HEK293 (cell line): ENCODE measurements at regions not wholly inside any gene's neighbourhood (a gene's known extent, or its start where the extent isn't known, plus 50 kb on each side); places are given as distances from the start of the nearest gene placed in this dataset.

Source experiments
- CTCF ChIA-PET: fragments of 350-600 bp; formaldehyde crosslinking; extraction: SDS; loops from one replicate; lab custom pipeline; 2021; ENCODE audit warnings: antibody characterized with exemption; lab: Yijun Ruan, JAX
- POLR2A ChIA-PET: fragments of 300-600 bp; formaldehyde crosslinking; extraction: SDS; loops from one replicate; lab custom pipeline; 2020; ENCODE audit warnings: antibody characterized with exemption, inconsistent platforms; lab: Yijun Ruan, JAX
- H3K27ac ChIP-seq: fragments of 200-500 bp; sonication (Bioruptor generic); 2 replicates; pipeline ENCODE4 v1.5.1; 2014; ENCODE audit warnings: low read depth, low read length, control low read depth, inconsistent platforms; ENCODE audit errors: extremely low read depth
- H3K36me3 ChIP-seq, 2 experiments: fragments of 200-500 bp in 1 of 2; sonication (Bioruptor generic) in 1 of 2; 1 replicate in 1 of 2; 2 replicates in 1 of 2; pipeline ENCODE4 v1.5.1; 2014 to 2017; ENCODE audit warnings: inconsistent platforms in 2 of 2, low read length in 2 of 2; ENCODE audit not compliant: control insufficient read depth in 2 of 2, insufficient read depth in 1 of 2
- H3K4me1 ChIP-seq: fragments of 200-500 bp; sonication (Bioruptor generic); 2 replicates; pipeline ENCODE4 v1.5.1; 2014; ENCODE audit warnings: mild to moderate bottlenecking, low read length, inconsistent platforms; ENCODE audit not compliant: control insufficient read depth, insufficient read depth
- H3K4me3 ChIP-seq: 2 replicates; pipeline ENCODE4 v1.5.1; 2011; ENCODE audit warnings: low read depth, mild to moderate bottlenecking, control low read depth, low read length, moderate library complexity
- H3K9me3 ChIP-seq: fragments of 200-500 bp; sonication (Bioruptor generic); 2 replicates; pipeline ENCODE4 v1.5.1; 2014; ENCODE audit warnings: low read depth, low read length, inconsistent platforms; ENCODE audit not compliant: control insufficient read depth, insufficient read depth
- BCL11A ChIP-seq: fragments of 450-650 bp; formaldehyde crosslinking; IDR thresholded peaks from 2 replicates; pipeline ENCODE4 v1.5.1; 2016; ENCODE audit warnings: low read depth, missing biosample characterization, missing genetic modification characterization
- IKZF3 ChIP-seq: fragments of 450-650 bp; IDR thresholded peaks from 2 replicates; pipeline ENCODE4 v1.5.0; 2018; ENCODE audit warnings: missing biosample characterization, mild to moderate bottlenecking, missing genetic modification characterization, moderate library complexity
- KLF1 ChIP-seq: fragments of 450-650 bp; formaldehyde crosslinking; IDR thresholded peaks from 2 replicates; pipeline ENCODE4 v1.5.1; 2016; ENCODE audit warnings: missing biosample characterization, missing genetic modification characterization
- KLF9 ChIP-seq: fragments of 450-650 bp; formaldehyde crosslinking; IDR thresholded peaks from 2 replicates; pipeline ENCODE4 v1.5.1; 2016; ENCODE audit warnings: missing biosample characterization, missing genetic modification characterization, low read depth
- SCRT1 ChIP-seq: fragments of 450-650 bp; formaldehyde crosslinking; IDR thresholded peaks from 2 replicates; pipeline ENCODE4 v1.5.1; 2016; ENCODE audit warnings: missing biosample characterization, missing genetic modification characterization, borderline replicate concordance
- TRIM28 ChIP-seq: IDR thresholded peaks from 2 replicates; pipeline ENCODE4 v1.6.1; 2011; ENCODE audit warnings: low read length, control low read depth, borderline replicate concordance
- YY1 ChIP-seq: fragments of 450-650 bp; formaldehyde crosslinking; IDR thresholded peaks from 2 replicates; pipeline ENCODE4 v1.5.1; 2018; ENCODE audit warnings: missing biosample characterization, missing genetic modification characterization
- ZBTB1 ChIP-seq: fragments of 450-650 bp; formaldehyde crosslinking; IDR thresholded peaks from 2 replicates; pipeline ENCODE4 v1.5.1; 2016; ENCODE audit warnings: missing biosample characterization, missing genetic modification characterization
- ZBTB20 ChIP-seq: fragments of 450-650 bp; formaldehyde crosslinking; IDR thresholded peaks from 2 replicates; pipeline ENCODE4 v1.5.1; 2016; ENCODE audit warnings: missing biosample characterization, missing genetic modification characterization
- ZBTB48 ChIP-seq: fragments of 450-650 bp; formaldehyde crosslinking; IDR thresholded peaks from 2 replicates; pipeline ENCODE4 v1.5.1; 2016; ENCODE audit warnings: missing biosample characterization, missing genetic modification characterization
- ZBTB8A ChIP-seq: fragments of 450-650 bp; formaldehyde crosslinking; IDR thresholded peaks from 2 replicates; pipeline ENCODE4 v1.5.1; 2016; ENCODE audit warnings: missing biosample characterization, missing genetic modification characterization
- ZNF121 ChIP-seq: fragments of 450-650 bp; formaldehyde crosslinking; IDR thresholded peaks from 2 replicates; pipeline ENCODE4 v1.5.1; 2016; ENCODE audit warnings: missing biosample characterization, missing genetic modification characterization
- ZNF157 ChIP-seq: fragments of 450-650 bp; formaldehyde crosslinking; IDR thresholded peaks from 2 replicates; pipeline ENCODE4 v1.5.1; 2016; ENCODE audit warnings: missing biosample characterization, missing genetic modification characterization
- ZNF354C ChIP-seq: fragments of 450-650 bp; formaldehyde crosslinking; IDR thresholded peaks from 2 replicates; pipeline ENCODE4 v1.5.1; 2016; ENCODE audit warnings: missing biosample characterization, missing genetic modification characterization, low read depth, borderline replicate concordance
- ZNF529 ChIP-seq: fragments of 450-650 bp; formaldehyde crosslinking; IDR thresholded peaks from 2 replicates; pipeline ENCODE4 v1.5.1; 2017; ENCODE audit warnings: missing genetic modification characterization, missing biosample characterization; ENCODE audit not compliant: insufficient replicate concordance
- TF ChIP-seq, protein P1 (sequence below): fragments of 450-650 bp; formaldehyde crosslinking; IDR thresholded peaks from 2 replicates; pipeline ENCODE4 v1.5.1; 2016; ENCODE audit warnings: missing biosample characterization, missing genetic modification characterization, borderline replicate concordance
- TF ChIP-seq, protein P2 (sequence below): fragments of 450-650 bp; formaldehyde crosslinking; IDR thresholded peaks from 2 replicates; pipeline ENCODE4 v1.5.1; 2016; ENCODE audit warnings: missing biosample characterization, missing genetic modification characterization
- TF ChIP-seq, protein P3 (sequence below): fragments of 450-650 bp; formaldehyde crosslinking; IDR thresholded peaks from 2 replicates; pipeline ENCODE4 v1.5.1; 2016; ENCODE audit warnings: missing biosample characterization, missing genetic modification characterization
- TF ChIP-seq, protein P4 (sequence below): fragments of 450-650 bp; formaldehyde crosslinking; IDR thresholded peaks from 2 replicates; pipeline ENCODE4 v1.5.1; 2016; ENCODE audit warnings: missing biosample characterization, missing genetic modification characterization, borderline replicate concordance
- TF ChIP-seq, protein P5 (sequence below): fragments of 450-650 bp; formaldehyde crosslinking; IDR thresholded peaks from 2 replicates; pipeline ENCODE4 v1.5.1; 2016; ENCODE audit warnings: missing biosample characterization, missing genetic modification characterization

DNA sequence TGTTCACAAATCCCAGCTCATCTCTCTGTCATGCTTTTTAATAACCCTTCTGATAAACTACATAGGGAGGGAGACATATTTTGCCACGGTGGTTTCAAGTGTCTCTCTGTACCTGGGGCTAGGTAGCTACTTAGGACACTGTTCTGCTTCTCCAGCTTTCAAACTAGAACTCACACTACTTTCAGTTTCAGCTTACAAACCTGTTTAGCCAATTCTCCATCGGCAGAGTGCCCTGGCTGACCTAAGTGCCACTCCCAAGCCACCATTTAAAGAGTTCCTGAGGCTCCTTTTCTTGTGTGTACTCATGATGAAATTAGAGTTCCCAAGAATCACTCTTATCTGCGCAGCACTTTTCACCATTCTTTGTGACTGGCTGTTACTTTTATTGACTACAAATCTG is 899.2 kb downstream of the FAT4 start (continued):
- TF ChIP-seq, protein P1, sequence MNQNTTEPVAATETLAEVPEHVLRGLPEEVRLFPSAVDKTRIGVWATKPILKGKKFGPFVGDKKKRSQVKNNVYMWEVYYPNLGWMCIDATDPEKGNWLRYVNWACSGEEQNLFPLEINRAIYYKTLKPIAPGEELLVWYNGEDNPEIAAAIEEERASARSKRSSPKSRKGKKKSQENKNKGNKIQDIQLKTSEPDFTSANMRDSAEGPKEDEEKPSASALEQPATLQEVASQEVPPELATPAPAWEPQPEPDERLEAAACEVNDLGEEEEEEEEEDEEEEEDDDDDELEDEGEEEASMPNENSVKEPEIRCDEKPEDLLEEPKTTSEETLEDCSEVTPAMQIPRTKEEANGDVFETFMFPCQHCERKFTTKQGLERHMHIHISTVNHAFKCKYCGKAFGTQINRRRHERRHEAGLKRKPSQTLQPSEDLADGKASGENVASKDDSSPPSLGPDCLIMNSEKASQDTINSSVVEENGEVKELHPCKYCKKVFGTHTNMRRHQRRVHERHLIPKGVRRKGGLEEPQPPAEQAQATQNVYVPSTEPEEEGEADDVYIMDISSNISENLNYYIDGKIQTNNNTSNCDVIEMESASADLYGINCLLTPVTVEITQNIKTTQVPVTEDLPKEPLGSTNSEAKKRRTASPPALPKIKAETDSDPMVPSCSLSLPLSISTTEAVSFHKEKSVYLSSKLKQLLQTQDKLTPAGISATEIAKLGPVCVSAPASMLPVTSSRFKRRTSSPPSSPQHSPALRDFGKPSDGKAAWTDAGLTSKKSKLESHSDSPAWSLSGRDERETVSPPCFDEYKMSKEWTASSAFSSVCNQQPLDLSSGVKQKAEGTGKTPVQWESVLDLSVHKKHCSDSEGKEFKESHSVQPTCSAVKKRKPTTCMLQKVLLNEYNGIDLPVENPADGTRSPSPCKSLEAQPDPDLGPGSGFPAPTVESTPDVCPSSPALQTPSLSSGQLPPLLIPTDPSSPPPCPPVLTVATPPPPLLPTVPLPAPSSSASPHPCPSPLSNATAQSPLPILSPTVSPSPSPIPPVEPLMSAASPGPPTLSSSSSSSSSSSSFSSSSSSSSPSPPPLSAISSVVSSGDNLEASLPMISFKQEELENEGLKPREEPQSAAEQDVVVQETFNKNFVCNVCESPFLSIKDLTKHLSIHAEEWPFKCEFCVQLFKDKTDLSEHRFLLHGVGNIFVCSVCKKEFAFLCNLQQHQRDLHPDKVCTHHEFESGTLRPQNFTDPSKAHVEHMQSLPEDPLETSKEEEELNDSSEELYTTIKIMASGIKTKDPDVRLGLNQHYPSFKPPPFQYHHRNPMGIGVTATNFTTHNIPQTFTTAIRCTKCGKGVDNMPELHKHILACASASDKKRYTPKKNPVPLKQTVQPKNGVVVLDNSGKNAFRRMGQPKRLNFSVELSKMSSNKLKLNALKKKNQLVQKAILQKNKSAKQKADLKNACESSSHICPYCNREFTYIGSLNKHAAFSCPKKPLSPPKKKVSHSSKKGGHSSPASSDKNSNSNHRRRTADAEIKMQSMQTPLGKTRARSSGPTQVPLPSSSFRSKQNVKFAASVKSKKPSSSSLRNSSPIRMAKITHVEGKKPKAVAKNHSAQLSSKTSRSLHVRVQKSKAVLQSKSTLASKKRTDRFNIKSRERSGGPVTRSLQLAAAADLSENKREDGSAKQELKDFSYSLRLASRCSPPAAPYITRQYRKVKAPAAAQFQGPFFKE: no peak
- no peak for TF ChIP-seq ZBTB8A (tag by site-specific recombination)
- no peak for TF ChIP-seq KLF9 (tag by site-specific recombination)
- no peak for TF ChIP-seq YY1 (tag by site-specific recombination)
- TF ChIP-seq ZNF529 (tag by site-specific recombination): no peak
- TF ChIP-seq ZNF157 (tag by site-specific recombination): no peak
- no peak for TF ChIP-seq ZBTB1 (tag by site-specific recombination)

DNA sequence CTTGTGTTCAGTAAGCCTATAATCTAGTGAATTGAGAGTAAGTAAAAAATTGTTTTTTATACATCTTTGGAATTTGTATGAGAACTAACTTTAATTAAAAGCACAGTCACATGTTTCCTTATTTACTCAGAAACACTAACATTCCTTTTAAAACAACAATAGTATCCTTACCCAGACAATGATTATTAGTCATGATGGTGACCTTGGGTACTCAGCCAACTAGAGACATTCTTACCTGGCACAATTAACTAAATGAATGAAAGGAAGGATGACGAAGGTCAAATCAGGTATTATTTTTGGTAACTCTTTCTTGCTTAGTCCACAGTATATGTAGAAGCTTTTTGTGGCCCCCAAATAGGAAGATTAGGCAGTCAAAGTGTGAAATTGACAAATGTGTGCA is 901.0 kb downstream of the FAT4 start:
- no peaks in the 10 kb centered on the region for H3K9me3 ChIP-seq
- H3K36me3 ChIP-seq: no peaks in the 10 kb centered on the region
- no peaks in the 10 kb centered on the region for H3K4me1 ChIP-seq
- CTCF ChIA-PET: no interaction called here
- H3K27ac ChIP-seq: no peak overlapping the region
- H3K4me3 ChIP-seq: no peak overlapping the region
- POLR2A ChIA-PET: no interaction called here
- TF ChIP-seq TRIM28 (no peak), ZBTB20 (tag by site-specific recombination) (no peak), IKZF3 (no peak), ZNF121 (tag by site-specific recombination) (no peak), KLF1 (tag by site-specific recombination) (no peak), SCRT1 (tag by site-specific recombination) (no peak), ZNF354C (tag by site-specific recombination) (no peak), BCL11A (no peak), ZBTB48 (tag by site-specific recombination) (no peak)
- TF ChIP-seq, protein P2, sequence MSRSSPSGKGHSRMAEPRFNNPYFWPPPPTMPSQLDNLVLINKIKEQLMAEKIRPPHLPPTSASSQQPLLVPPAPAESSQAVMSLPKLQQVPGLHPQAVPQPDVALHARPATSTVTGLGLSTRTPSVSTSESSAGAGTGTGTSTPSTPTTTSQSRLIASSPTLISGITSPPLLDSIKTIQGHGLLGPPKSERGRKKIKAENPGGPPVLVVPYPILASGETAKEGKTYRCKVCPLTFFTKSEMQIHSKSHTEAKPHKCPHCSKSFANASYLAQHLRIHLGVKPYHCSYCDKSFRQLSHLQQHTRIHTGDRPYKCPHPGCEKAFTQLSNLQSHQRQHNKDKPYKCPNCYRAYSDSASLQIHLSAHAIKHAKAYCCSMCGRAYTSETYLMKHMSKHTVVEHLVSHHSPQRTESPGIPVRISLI (tag by site-specific recombination): no peak
- TF ChIP-seq, protein P3, sequence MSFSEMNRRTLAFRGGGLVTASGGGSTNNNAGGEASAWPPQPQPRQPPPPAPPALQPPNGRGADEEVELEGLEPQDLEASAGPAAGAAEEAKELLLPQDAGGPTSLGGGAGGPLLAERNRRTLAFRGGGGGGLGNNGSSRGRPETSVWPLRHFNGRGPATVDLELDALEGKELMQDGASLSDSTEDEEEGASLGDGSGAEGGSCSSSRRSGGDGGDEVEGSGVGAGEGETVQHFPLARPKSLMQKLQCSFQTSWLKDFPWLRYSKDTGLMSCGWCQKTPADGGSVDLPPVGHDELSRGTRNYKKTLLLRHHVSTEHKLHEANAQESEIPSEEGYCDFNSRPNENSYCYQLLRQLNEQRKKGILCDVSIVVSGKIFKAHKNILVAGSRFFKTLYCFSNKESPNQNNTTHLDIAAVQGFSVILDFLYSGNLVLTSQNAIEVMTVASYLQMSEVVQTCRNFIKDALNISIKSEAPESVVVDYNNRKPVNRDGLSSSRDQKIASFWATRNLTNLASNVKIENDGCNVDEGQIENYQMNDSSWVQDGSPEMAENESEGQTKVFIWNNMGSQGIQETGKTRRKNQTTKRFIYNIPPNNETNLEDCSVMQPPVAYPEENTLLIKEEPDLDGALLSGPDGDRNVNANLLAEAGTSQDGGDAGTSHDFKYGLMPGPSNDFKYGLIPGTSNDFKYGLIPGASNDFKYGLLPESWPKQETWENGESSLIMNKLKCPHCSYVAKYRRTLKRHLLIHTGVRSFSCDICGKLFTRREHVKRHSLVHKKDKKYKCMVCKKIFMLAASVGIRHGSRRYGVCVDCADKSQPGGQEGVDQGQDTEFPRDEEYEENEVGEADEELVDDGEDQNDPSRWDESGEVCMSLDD (tag by site-specific recombination): no peak
- TF ChIP-seq, protein P4, sequence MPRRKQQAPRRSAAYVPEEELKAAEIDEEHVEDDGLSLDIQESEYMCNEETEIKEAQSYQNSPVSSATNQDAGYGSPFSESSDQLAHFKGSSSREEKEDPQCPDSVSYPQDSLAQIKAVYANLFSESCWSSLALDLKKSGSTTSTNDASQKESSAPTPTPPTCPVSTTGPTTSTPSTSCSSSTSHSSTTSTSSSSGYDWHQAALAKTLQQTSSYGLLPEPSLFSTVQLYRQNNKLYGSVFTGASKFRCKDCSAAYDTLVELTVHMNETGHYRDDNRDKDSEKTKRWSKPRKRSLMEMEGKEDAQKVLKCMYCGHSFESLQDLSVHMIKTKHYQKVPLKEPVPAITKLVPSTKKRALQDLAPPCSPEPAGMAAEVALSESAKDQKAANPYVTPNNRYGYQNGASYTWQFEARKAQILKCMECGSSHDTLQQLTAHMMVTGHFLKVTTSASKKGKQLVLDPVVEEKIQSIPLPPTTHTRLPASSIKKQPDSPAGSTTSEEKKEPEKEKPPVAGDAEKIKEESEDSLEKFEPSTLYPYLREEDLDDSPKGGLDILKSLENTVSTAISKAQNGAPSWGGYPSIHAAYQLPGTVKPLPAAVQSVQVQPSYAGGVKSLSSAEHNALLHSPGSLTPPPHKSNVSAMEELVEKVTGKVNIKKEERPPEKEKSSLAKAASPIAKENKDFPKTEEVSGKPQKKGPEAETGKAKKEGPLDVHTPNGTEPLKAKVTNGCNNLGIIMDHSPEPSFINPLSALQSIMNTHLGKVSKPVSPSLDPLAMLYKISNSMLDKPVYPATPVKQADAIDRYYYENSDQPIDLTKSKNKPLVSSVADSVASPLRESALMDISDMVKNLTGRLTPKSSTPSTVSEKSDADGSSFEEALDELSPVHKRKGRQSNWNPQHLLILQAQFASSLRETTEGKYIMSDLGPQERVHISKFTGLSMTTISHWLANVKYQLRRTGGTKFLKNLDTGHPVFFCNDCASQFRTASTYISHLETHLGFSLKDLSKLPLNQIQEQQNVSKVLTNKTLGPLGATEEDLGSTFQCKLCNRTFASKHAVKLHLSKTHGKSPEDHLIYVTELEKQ: no peak
- TF ChIP-seq, protein P5, sequence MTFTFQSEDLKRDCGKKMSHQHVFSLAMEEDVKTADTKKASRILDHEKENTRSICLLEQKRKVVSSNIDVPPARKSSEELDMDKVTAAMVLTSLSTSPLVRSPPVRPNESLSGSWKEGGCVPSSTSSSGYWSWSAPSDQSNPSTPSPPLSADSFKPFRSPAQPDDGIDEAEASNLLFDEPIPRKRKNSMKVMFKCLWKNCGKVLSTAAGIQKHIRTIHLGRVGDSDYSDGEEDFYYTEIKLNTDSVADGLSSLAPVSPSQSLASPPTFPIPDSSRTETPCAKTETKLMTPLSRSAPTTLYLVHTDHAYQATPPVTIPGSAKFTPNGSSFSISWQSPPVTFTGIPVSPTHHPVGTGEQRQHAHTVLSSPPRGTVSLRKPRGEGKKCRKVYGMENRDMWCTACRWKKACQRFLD (tag by site-specific recombination): no peak
